ENCODE measurements at regions not wholly inside any gene's neighbourhood (a gene's known extent, or its start where the extent isn't known, plus 50 kb on each side); places are given as distances from the start of the nearest gene placed in this dataset.
A peak's percentile ranks its signal among the peaks of the same experiment; 100 is the strongest.

DNA sequence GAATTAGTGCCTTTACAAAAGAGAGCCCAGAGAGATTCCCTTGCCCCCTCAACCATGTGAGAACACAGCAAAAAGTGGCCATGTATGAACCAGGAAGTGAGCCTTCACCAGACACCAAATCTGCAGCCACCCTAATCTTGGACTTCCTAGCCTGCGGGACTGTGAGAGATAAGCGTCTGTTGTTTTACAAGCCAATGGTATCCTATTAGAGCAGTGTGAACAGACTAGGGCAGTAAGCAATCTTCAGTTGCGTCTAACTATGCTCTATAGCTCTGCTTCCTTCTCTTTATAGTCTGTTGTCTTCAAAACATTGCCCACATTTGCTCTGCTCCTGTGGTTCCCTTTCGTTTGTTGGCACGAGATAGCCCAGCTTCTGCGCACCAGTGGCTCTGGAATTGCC is 109.5 kb upstream of the FNDC3A start:
- Histone ChIP-seq H2AFZ (ENCODE audit: low read depth, low read length) (peak overlapping the region; percentile 38), H3K4me1 (replicated peaks in 1 of 2; ENCODE audit: control insufficient read depth in 2 of 2, insufficient read depth in 2 of 2, low read length in 2 of 2) (peaks cover 0 to 6% of the 10 kb centered on the region in 2 experiments; a peak in 2 of 5 replicates), H3K4me3 (no peak overlapping the region), H3K27ac (ENCODE audit: extremely low read depth, low read depth, low read length) (no peak overlapping the region; the same call in 2 of the 3 replicates), H4K20me1 (replicated peaks; ENCODE audit: control insufficient read depth, insufficient read depth, low read length) (no peaks in the 10 kb centered on the region), H3K9me3 (replicated peaks; ENCODE audit: control insufficient read depth, insufficient read depth, low read depth, low read length) (no peaks in the 10 kb centered on the region), H3K9me1 (ENCODE audit: control insufficient read depth, insufficient read depth, low read length) (no peaks in the 10 kb centered on the region), H3K4me2 (ENCODE audit: insufficient read depth, low read length) (0 out of 2 replicates have a peak overlapping the region, but pooled peaks have one; percentile 33), H3K36me3 (ENCODE audit: control insufficient read depth, insufficient read depth, low read length) (no peaks in the 10 kb centered on the region), H3K27me3 (ENCODE audit: control insufficient read depth in 2 of 2, insufficient read depth in 2 of 2, low read length in 2 of 2) (no peaks in the 10 kb centered on the region), H3K79me2 (ENCODE audit: control insufficient read depth, insufficient read depth, low read length) (no peaks in the 10 kb centered on the region), H3K9ac (ENCODE audit: insufficient read depth in 1 of 2, low read depth in 2 of 2, low read length in 2 of 2) (no peak overlapping the region)
- WGBS (ENCODE audit: insufficient coverage, low coverage, missing lambda C conversion rate) = 5% methylated on average over 6 of the region's 6 CpGs
- in situ Hi-C loops (cut with MboI) (no loop called here), intact Hi-C loops (cut with micrococcal nuclease) (no loop called here)
- ChIA-PET CTCF (ENCODE audit: low intra/inter-chr PET ratio) (no interaction called here), POLR2A (no interaction called here)
- no TSS peak for BruUV-seq (replicated peaks)
- FAIRE-seq (peak; percentile 15), DNase-seq (ENCODE audit: extremely low read depth in 1 of 4, low spot score in 3 of 4) (peak in 2 of 4 experiments; percentile 9 to 60), ATAC-seq (peak; percentile 88)
- TF ChIP-seq ZKSCAN1 (IDR thresholded peaks at IDR 0.05; ENCODE audit: low read depth, low read length) (no peak), C11orf30 (IDR thresholded peaks at IDR 0.05; ENCODE audit: low read depth) (no peak), ARID1B (IDR thresholded peaks at IDR 0.05) (peak; percentile 71), RFX7 (CRISPR knock-in tag; IDR thresholded peaks at IDR 0.05) (no peak), HDGF (IDR thresholded peaks at IDR 0.05) (no peak), ELF4 (CRISPR knock-in tag; IDR thresholded peaks at IDR 0.05) (peak; percentile 59; the same call in 1 of the 2 replicates), CSDE1 (IDR thresholded peaks at IDR 0.05) (no peak), RBM14 (IDR thresholded peaks at IDR 0.05; ENCODE audit: borderline replicate concordance, insufficient read depth, low read depth, low read length) (no peak), PTBP1 (IDR thresholded peaks at IDR 0.05; ENCODE audit: low read depth, low read length) (no peak), COPS2 (conservative IDR thresholded peaks at IDR 0.05) (no peak), ETV6 (IDR thresholded peaks at IDR 0.05; ENCODE audit: borderline replicate concordance in 1 of 2, low read depth in 2 of 2, low read length in 1 of 2) (no peak), ETV6 (CRISPR knock-in tag; IDR thresholded peaks at IDR 0.05; ENCODE audit: borderline replicate concordance) (no peak), GTF2F1 (IDR thresholded peaks at IDR 0.05; ENCODE audit: low read depth, low read length) (no peak), IRF2 (CRISPR knock-in tag; IDR thresholded peaks at IDR 0.05) (no peak), PYGO2 (tag; IDR thresholded peaks at IDR 0.05) (no peak), ARHGAP35 (IDR thresholded peaks at IDR 0.05; ENCODE audit: partially characterized antibody) (no peak), CBFB (CRISPR knock-in tag; IDR thresholded peaks at IDR 0.05) (no peak), ARNT (IDR thresholded peaks at IDR 0.05) (no peak)
- TF ChIP-seq, protein P1, sequence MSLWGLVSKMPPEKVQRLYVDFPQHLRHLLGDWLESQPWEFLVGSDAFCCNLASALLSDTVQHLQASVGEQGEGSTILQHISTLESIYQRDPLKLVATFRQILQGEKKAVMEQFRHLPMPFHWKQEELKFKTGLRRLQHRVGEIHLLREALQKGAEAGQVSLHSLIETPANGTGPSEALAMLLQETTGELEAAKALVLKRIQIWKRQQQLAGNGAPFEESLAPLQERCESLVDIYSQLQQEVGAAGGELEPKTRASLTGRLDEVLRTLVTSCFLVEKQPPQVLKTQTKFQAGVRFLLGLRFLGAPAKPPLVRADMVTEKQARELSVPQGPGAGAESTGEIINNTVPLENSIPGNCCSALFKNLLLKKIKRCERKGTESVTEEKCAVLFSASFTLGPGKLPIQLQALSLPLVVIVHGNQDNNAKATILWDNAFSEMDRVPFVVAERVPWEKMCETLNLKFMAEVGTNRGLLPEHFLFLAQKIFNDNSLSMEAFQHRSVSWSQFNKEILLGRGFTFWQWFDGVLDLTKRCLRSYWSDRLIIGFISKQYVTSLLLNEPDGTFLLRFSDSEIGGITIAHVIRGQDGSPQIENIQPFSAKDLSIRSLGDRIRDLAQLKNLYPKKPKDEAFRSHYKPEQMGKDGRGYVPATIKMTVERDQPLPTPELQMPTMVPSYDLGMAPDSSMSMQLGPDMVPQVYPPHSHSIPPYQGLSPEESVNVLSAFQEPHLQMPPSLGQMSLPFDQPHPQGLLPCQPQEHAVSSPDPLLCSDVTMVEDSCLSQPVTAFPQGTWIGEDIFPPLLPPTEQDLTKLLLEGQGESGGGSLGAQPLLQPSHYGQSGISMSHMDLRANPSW (CRISPR knock-in tag; IDR thresholded peaks at IDR 0.05) = no peak
- TF ChIP-seq, protein P2, sequence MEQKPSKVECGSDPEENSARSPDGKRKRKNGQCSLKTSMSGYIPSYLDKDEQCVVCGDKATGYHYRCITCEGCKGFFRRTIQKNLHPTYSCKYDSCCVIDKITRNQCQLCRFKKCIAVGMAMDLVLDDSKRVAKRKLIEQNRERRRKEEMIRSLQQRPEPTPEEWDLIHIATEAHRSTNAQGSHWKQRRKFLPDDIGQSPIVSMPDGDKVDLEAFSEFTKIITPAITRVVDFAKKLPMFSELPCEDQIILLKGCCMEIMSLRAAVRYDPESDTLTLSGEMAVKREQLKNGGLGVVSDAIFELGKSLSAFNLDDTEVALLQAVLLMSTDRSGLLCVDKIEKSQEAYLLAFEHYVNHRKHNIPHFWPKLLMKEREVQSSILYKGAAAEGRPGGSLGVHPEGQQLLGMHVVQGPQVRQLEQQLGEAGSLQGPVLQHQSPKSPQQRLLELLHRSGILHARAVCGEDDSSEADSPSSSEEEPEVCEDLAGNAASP (IDR thresholded peaks at IDR 0.05) = no peak
- TF ChIP-seq, protein P3, sequence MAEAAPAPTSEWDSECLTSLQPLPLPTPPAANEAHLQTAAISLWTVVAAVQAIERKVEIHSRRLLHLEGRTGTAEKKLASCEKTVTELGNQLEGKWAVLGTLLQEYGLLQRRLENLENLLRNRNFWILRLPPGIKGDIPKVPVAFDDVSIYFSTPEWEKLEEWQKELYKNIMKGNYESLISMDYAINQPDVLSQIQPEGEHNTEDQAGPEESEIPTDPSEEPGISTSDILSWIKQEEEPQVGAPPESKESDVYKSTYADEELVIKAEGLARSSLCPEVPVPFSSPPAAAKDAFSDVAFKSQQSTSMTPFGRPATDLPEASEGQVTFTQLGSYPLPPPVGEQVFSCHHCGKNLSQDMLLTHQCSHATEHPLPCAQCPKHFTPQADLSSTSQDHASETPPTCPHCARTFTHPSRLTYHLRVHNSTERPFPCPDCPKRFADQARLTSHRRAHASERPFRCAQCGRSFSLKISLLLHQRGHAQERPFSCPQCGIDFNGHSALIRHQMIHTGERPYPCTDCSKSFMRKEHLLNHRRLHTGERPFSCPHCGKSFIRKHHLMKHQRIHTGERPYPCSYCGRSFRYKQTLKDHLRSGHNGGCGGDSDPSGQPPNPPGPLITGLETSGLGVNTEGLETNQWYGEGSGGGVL (CRISPR knock-in tag; IDR thresholded peaks at IDR 0.05) = no peak

Measured in K562 (cell line).